SIG-M5 treated with dmso at 0.1 percent for 504 hours (cell line): ENCODE measurements at regions not wholly inside any gene's neighbourhood (a gene's known extent, or its start where the extent isn't known, plus 50 kb on each side); places are given as distances from the start of the nearest gene placed in this dataset.

Experiments used
- DNase-seq: peaks from one replicate; lab custom pipeline; 2025; ENCODE audit not compliant: unreplicated experiment; lab: John Stamatoyannopoulos, UW

GRCh38 chr5:87099291-87099839, 168.3 kb upstream of the RASA1 start:
- DNase-seq: no peak

GRCh38 chr5:87099968-87100367, 167.7 kb upstream of the RASA1 start:
- DNase-seq: no peak

GRCh38 chr5:87101321-87101720, 166.4 kb upstream of the RASA1 start:
- DNase-seq: no peak

DNA sequence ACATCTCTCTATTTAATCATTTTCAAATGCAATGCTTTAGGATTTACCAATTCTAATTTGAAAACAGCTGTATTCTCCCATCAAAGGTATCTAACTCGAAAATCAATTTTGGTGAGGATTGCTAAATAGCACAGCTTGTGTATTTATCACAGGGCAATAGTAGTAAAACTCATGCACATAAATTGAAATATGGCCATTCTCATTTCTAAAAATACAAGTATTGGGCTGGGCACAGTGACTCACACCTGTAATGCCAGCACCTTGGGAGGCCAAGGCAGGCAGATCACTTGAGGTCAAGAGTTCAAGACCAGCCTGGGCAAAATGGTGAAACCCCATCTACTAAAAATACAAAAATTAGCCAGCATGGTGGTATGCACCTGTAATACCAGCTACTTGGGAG, 164.8 kb upstream of the RASA1 start:
- DNase-seq: no peak

- no peak for DNase-seq
Measured at GRCh38 chr5:87103616-87104287, 163.9 kb upstream of the RASA1 start.

DNA sequence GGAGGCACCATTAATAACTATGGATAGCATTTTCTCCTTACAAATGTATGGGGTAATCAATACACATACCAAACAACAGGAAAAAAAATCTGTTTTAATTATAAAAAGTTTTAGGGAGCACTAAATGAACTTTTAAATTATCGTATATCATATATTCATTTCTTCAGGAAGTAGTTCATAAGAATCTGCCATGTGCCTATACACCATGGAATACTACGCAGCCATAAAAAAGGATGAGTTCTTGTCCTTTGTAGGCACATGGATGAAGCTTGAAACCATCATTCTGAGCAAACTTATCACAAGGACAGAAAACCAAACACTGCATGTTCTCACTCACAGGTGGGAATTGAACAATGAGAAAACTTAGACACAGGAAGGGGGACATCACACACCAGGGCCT, 162.1 kb upstream of the RASA1 start:
- DNase-seq: no peak

DNA sequence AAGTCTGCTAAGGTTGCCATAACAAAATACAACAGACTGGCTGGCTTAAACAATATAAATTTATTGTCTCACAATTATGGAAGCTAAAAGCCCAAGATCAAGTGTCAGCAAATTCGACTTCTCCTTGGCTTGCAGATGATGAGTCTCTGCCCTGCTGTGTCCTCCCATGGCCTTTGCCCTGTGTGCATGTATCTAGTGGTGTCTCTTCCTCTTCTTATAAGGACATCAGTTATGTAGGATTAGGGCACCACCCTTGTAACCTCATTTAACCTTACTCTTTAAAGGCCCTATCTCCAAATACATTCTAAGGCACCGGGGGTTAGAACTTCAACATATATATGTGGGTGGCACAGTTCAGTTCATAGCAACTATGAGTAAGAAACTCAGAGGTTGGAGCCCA, 157.9 kb upstream of the RASA1 start:
- no peak for DNase-seq

DNA sequence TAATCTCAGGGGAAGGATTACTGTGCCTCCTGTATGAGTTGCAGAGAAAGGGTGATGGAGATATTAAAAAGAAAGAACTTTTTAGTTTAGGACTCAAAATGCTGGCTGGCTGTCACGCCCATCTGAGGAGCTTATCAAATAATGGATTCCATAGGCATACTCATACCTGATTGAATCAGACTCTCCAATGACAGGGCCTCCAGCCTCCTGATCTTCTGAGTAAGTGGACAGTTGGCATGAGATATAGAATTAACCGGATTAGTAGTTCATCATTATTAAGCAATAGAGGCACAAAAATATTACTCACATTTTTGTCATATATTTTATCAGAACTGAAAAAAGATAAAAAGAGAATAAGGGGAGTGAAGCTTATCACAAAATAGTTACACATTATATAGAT, 157.0 kb upstream of the RASA1 start:
- no peak for DNase-seq

GRCh38 chr5:87113861-87114260, 153.8 kb upstream of the RASA1 start:
- no peak for DNase-seq

DNA sequence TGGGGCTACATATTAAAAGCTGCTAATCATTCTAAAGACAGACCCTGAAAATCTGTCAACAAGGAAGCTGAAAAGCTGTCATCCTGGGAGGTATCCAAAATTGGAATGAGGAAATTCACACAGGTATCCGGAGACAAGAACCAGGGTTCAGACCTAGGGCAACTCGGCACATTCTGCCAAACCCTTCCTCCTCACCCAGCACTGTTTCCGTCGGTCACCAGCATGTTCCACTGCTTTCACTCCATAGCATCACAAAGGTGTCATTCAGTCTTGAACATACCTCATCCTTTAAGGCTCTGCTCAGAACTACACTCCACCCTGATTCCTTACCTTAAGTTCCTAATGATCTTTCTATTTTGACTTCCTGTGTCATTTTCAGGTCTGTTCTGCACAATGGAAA, 153.1 kb upstream of the RASA1 start:
- DNase-seq: no peak

DNA sequence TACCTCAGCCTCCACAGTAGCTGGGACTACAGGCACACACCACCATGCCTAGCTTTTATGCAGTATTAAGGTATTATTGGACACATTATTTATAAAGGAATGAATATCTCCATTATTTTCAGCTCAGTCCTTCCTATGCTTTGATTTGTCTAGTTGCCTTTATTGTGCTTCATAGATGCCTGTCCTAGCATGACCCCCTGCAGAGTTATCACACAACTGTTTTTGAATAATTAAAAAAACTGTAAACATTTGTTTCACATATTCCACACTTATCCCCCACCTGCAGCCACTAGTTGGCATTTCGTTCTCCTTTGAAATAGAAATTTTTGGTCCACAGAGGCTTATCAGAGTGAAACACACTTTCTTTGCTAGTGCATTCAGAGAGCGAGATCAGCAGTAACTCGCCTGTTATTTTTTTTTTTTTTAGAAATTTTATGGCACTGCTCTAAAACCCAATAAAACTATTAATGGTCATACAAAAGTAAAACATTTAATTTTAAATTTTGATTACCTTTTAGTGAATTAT, 151.8 kb upstream of the RASA1 start:
- DNase-seq: no peak

DNA sequence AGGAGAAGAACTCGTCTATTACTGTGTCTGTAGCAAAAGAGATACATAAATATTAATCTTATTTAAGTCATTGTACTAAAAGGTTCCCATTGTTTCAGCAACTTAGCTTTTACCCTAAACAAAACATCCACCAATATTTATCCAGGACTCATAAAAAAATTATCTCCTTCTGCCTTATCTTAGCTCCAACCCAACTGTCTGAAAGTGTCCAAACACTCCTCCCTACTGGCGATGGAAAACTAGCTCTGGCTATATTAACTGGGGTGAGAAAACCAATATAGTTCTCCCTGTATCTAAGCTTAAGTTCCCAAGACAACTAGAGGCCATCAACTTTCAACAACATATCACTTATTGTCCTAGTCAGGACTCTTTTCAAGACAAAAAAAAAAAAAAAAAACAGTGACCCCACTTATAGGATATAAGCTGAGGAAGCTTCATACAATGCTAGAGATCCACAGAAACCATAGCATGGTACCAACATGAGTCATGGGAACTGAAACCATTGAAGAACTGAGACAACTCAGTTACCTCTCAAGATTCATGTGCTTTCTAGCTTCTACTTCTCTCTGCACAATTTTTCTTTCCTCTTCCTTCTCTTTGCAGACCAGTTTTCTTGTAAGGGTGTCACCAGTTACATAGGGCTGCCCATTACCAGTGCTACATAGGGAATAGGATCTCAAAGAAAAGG, 150.7 kb upstream of the RASA1 start:
- DNase-seq: peak; percentile 56

- DNase-seq: no peak
Measured at GRCh38 chr5:87119588-87119987, 148.1 kb upstream of the RASA1 start.

- DNase-seq: peak; percentile 57
Measured at GRCh38 chr5:87120518-87121303, 147.0 kb upstream of the RASA1 start.

- DNase-seq: peak; percentile 93
Measured at GRCh38 chr5:87121304-87122150, 146.2 kb upstream of the RASA1 start.

DNA sequence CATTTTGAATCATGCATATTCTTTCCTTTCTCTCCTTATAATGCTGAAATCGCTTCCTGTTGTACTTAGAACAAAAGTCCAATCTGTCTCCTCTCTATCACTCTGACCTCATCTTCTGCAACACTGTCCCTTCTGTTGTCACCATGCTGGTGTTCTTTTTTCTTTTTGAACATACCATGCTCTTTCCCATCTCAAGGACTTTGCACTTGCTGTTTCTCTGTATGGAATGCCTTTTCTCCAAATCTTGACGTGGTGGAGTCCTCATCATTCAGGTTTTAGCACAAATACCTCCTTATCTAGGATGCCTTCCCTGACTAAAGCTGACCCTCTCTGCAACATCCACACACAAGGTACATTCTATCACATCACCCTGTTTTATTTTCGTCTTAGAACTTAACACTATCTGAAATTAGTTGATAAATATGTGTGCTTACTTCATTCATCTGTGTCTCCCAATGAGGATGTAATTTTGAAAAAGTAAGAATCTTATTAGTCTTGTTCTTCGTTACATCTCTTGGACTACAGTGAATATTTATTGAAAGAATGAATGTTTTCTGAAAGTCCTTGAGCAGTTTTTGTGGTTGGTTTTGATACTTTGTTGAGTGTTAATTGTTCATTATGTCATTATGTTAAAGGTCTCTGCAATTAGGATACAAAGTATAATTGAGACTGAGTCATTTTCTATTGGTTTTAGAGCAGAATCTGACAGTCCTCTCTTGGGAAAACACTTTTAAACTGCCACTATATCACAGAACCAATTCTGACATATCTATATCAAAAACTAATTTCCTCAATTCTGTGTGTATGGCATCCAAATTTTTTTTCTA, 145.3 kb upstream of the RASA1 start:
- peak; percentile 7 for DNase-seq

DNA sequence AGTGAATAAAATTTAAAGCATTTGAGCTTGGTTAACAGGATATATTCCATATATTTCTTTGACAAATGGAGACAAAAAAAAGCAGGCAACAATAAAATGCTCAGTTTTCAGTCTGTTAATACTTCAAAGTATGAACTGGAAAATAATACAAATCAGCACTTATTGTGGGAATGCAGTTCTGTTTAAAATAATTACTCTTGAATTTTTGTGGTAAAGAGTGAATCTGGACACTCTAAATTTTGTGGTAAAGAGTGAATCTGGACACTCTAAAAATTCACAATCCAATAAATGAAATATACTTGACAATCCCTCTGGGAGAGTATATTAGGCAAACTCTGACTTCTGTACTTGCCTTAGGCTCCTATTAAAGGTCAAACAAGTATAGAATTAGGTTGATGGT, 141.9 kb upstream of the RASA1 start:
- DNase-seq: no peak

- DNase-seq: no peak
Measured at GRCh38 chr5:87126869-87127268, 140.8 kb upstream of the RASA1 start.

DNA sequence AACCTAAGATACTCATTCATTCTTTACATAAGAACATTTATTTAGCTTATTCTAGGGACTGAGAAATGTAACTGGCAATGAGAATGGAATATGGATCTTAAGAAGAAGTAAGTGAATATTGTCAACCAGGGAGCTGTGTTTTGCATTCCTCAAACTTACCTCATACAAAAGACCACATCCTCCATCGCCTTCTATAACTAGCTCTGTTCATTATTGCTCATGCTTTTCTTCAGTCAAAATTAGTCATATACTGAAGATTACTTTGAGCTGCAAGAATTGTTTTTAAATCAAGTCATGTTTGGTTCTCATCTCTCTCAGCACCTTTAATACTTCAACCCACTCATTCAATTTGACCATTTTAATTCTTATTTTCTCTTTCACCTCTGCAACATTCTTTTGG, 140.3 kb upstream of the RASA1 start:
- peak; percentile 10 for DNase-seq
